ENCODE measurements at regions not wholly inside any gene's neighbourhood (a gene's known extent, or its start where the extent isn't known, plus 50 kb on each side); places are given as distances from the start of the nearest gene placed in this dataset.

DNA sequence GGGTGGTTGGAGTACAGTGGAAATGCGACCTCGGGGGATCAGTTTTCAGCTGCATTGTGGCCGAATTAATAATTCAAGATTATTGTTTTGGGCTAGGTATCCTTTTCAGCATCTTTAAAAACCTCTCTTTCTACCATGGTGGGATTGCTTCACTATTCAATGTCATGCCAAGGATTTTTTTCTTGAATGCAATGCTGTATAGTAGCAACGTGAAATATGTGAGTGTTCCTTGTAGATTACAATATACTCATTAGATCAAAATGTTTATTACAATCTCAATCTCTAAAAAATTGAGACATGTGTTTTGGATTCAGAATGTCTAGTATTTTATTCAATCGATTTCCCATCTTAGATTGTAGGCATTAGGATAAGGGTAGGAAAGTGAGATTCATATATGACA lies 586.5 kb upstream of the TBL1XR1 start (continued):
- TF ChIP-seq SUZ12 (IDR thresholded peaks at IDR 0.05; ENCODE audit: low read length) (no peak), SRF (IDR thresholded peaks at IDR 0.05; ENCODE audit: low read depth, low read length) (no peak), NANOG (IDR thresholded peaks at IDR 0.05; ENCODE audit: insufficient read depth, low read depth, low read length, poor library complexity, severe bottlenecking) (no peak), KDM4A (IDR thresholded peaks at IDR 0.05; ENCODE audit: low read depth, low read length, severe bottlenecking) (no peak), NRF1 (IDR thresholded peaks at IDR 0.05; ENCODE audit: low read depth, low read length) (no peak), CBX8 (IDR thresholded peaks at IDR 0.05; ENCODE audit: borderline replicate concordance, low read depth, low read length) (no peak), EZH2 (IDR thresholded peaks at IDR 0.05; ENCODE audit: low read depth, low read length, severe bottlenecking) (no peak), CHD2 (IDR thresholded peaks at IDR 0.05; ENCODE audit: low read length) (no peak)
